Lung (tissue), 11 donors: ENCODE measurements at regions not wholly inside any gene's neighbourhood (a gene's known extent, or its start where the extent isn't known, plus 50 kb on each side); places are given as distances from the start of the nearest gene placed in this dataset.

Experiments
- ATAC-seq: fragments of 200-7000 bp; cut with Tn5 transposase; one replicate; pipeline ENCODE4 v1.9.1; 2020; ENCODE audit warnings: moderate number of reproducible peaks; ENCODE audit not compliant: insufficient read depth, low FRiP score
- DNase-seq, 3 donors: peaks; one replicate each; pipeline ENCODE4 v3.0.0-alpha.2; 2013 to 2017
- H3K27ac ChIP-seq, 2 donors: one replicate each; pipeline ENCODE4 v1.5.1; 2013; ENCODE audit warnings: mild to moderate bottlenecking in 2 of 2, moderate library complexity in 2 of 2, control low read depth in 1 of 2, inconsistent platforms in 1 of 2, low read depth in 1 of 2, low read length in 1 of 2
- H3K27me3 ChIP-seq, 3 donors: one replicate each; pipeline ENCODE4 v1.5.1; 2013; ENCODE audit warnings: low read length in 2 of 3; ENCODE audit not compliant: control insufficient read depth in 3 of 3, insufficient read depth in 3 of 3
- H3K36me3 ChIP-seq, 4 donors: one replicate each; pipeline ENCODE4 v1.5.1; 2013; ENCODE audit warnings: low read length in 4 of 4, mild to moderate bottlenecking in 1 of 4, moderate library complexity in 1 of 4; ENCODE audit not compliant: control insufficient read depth in 4 of 4, insufficient read depth in 4 of 4
- H3K4me1 ChIP-seq, 5 donors: one replicate each; pipeline ENCODE4 v1.5.1; 2013; ENCODE audit warnings: low read length in 5 of 5, mild to moderate bottlenecking in 2 of 5, moderate library complexity in 1 of 5; ENCODE audit not compliant: control insufficient read depth in 5 of 5, insufficient read depth in 5 of 5
- H3K4me3 ChIP-seq: one replicate; pipeline ENCODE4 v1.5.1; 2013; ENCODE audit warnings: mild to moderate bottlenecking, control low read depth, moderate library complexity
- H3K9ac ChIP-seq, 2 donors: one replicate each; pipeline ENCODE4 v1.5.1; 2013; ENCODE audit warnings: low read length in 2 of 2, control low read depth in 1 of 2; ENCODE audit not compliant: insufficient read depth in 1 of 2
- H3K9me3 ChIP-seq, 4 donors: one replicate each; pipeline ENCODE4 v1.5.1; 2013; ENCODE audit warnings: low read length in 3 of 4, mild to moderate bottlenecking in 1 of 4, moderate library complexity in 1 of 4; ENCODE audit not compliant: control insufficient read depth in 4 of 4, insufficient read depth in 3 of 4
- WGBS, 2 donors: extraction: QIAGEN DNeasy Blood & Tissue Kit; methylation state at CpG; one replicate each; pipeline ENCODE4 v1.1.7; 2013; 5-methylcytosine and 5-hydroxymethylcytosine counted together
- TF ChIP-seq, protein P1 (sequence below): IDR thresholded peaks from 2 replicates; pipeline ENCODE4 v1.5.1; 2012; ENCODE audit warnings: mild to moderate bottlenecking; ENCODE audit errors: control extremely low read depth, extremely low read depth
- donor health status: control.
- donor health status: control.
- donor health status: Bipolar disorder and iron deficiency.
- donor health status: healthy.
- donor health status: DM: yes; HTN: yes; CAD: no.

DNA sequence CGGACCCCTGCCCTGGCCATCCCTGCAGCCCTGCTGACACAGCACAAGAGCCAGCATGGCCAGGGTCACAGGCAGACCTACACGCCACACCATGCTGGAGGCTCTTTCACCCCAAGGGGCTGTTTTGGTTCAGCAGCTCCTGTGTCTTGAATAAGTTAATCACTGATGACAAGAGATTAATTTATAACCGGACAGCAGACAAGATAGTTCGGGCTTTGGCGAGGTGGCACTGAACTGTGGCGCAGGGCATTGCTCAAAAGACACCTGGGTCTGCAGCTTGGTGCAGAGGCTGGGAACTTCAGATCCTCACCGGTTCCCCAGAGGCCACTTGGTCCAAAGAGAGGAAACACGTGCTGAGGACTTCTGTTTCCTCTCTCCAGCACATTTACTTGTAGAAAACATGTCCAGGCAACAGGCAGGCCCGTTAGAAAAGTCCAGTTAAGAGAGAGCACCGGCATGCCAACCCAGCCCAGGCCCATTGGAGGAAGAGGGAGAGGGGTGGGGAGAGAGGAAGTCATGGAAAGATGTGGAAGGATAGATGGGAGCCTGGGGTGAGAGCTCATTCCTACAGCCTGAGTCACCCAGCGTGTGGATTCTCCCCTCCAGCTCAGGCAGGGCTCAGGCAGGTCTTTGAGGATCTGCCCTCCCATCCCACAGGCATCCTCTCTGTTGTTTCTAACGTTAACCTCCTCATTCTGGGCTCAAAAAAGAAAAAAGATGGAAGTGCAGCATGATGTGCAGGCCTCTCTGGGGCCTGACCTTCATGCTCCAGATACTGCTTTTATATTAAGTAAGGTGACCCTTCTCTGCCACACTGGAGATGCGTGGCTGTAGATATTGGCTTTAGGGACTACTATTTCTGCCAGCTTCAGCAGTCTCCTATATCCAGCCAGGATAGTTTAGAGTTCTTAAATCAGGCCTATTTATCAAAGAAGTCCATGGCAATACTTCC is 80.0 kb upstream of the HNF1B start:
- H3K27ac ChIP-seq: no peak overlapping the region
- no peaks in the 10 kb centered on the region for H3K27me3 ChIP-seq
- DNase-seq (no peak), ATAC-seq (no peak)
- H3K36me3 ChIP-seq: no peaks in the 10 kb centered on the region
- peaks cover 0 to 10% (median 1%) of the 10 kb centered on the region in 5 donors for H3K4me1 ChIP-seq
- no peak overlapping the region for H3K4me3 ChIP-seq
- TF ChIP-seq, protein P1, sequence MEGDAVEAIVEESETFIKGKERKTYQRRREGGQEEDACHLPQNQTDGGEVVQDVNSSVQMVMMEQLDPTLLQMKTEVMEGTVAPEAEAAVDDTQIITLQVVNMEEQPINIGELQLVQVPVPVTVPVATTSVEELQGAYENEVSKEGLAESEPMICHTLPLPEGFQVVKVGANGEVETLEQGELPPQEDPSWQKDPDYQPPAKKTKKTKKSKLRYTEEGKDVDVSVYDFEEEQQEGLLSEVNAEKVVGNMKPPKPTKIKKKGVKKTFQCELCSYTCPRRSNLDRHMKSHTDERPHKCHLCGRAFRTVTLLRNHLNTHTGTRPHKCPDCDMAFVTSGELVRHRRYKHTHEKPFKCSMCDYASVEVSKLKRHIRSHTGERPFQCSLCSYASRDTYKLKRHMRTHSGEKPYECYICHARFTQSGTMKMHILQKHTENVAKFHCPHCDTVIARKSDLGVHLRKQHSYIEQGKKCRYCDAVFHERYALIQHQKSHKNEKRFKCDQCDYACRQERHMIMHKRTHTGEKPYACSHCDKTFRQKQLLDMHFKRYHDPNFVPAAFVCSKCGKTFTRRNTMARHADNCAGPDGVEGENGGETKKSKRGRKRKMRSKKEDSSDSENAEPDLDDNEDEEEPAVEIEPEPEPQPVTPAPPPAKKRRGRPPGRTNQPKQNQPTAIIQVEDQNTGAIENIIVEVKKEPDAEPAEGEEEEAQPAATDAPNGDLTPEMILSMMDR: no peak
- no peaks in the 10 kb centered on the region for H3K9me3 ChIP-seq
- 48 to 66% methylated on average over 13 of the region's 13 CpGs for WGBS, 2 donors
- H3K9ac ChIP-seq: no peak overlapping the region

DNA sequence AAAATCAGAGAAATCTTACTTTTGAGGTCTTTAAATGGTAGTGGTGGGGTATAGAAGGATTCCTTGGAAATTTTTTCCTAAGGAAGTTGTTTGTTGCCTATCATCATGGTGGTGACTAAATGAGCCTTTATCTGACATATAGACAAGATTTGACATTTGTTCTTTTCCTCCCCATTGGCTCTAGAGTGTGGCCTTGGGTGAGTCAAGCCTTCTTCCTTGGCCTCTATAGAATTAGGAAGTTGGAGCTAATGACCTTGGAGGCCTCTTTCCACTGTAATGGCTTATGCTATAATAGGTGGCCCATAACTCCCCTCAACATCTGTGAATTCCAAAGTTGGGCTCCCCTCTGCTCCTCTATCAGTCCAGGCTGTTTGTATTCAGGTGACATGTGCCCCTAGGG is 79.1 kb upstream of the HNF1B start:
- H3K27ac ChIP-seq: no peak overlapping the region
- H3K9ac ChIP-seq: no peak overlapping the region
- H3K4me3 ChIP-seq: no peak overlapping the region
- no peaks in the 10 kb centered on the region for H3K9me3 ChIP-seq
- DNase-seq: no peak
- TF ChIP-seq, protein P1: no peak
- peaks cover 0 to 3% (median 0%) of the 10 kb centered on the region in 3 donors for H3K27me3 ChIP-seq
- no peak for ATAC-seq
- H3K36me3 ChIP-seq: no peaks in the 10 kb centered on the region
- H3K4me1 ChIP-seq: peaks cover 0 to 10% (median 1%) of the 10 kb centered on the region in 5 donors

DNA sequence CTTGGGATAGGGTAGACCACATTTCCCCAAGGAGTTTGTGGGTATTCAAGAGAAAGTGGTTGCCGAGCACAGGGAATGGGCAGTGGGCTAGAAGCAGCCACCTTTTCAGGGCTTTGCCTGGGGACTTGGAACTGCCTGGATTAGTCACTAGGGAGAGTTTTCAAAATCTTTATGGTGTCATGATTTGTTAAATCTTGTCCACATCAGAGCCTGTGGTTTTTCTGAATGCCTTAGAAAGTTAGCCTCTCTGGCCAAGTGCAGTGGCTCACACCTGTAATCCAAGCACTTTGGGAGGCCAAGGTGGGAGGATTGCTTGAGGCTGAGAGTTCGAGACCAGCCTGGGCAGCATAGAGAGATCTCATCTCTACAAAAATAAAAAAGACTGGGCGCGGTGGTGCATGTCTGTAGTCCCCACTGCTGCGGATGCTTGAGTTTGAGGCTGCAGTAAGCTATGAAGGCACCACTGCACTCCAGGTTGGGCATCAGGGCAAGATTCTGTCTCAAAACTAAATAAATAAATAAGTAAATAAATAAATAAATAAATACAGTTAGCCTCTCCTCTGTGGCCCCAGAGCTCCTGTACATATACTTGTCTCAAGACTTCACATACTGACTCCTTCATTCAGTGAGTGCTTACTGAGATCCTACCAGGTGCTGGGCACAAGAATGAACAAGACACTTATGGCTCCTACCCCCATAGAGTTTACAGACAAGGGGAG is 76.3 kb upstream of the HNF1B start:
- TF ChIP-seq, protein P1: no peak
- H3K4me1 ChIP-seq: peaks cover 0 to 4% (median 0%) of the 10 kb centered on the region in 5 donors
- ATAC-seq (no peak), DNase-seq (no peak)
- 96% methylated on average over 5 of the region's 5 CpGs for WGBS, 2 donors
- H3K9ac ChIP-seq: no peak overlapping the region
- H3K4me3 ChIP-seq: no peak overlapping the region
- peaks cover 0 to 3% (median 0%) of the 10 kb centered on the region in 3 donors for H3K27me3 ChIP-seq
- H3K36me3 ChIP-seq: no peaks in the 10 kb centered on the region
- H3K9me3 ChIP-seq: no peaks in the 10 kb centered on the region
- H3K27ac ChIP-seq: no peak overlapping the region
